A549 (cell line): ENCODE measurements at regions not wholly inside any gene's neighbourhood (a gene's known extent, or its start where the extent isn't known, plus 50 kb on each side); places are given as distances from the start of the nearest gene placed in this dataset.

Source experiments
- ATAC-seq, 2 experiments: fragments of 200-7000 bp in 1 of 2; fragments of >200 bp in 1 of 2; cut with Nextera tagmentation in 1 of 2; cut with Tn5 transposase in 1 of 2; 3 replicates each; pipeline versions ENCODE4 v1.8.0 to v1.9.1; 2018 to 2020; ENCODE audit warnings: mild to moderate bottlenecking in 1 of 2, moderate library complexity in 1 of 2
- CTCF ChIA-PET: fragments of 300-600 bp; sonication (Branson Sonifier 250); formaldehyde crosslinking; extraction: SDS; loops from one replicate; lab custom pipeline; 2021; ENCODE audit warnings: antibody characterized with exemption, inconsistent platforms; lab: Yijun Ruan, JAX
- POLR2A ChIA-PET: fragments of 350-600 bp; formaldehyde crosslinking; extraction: SDS; loops from one replicate; lab custom pipeline; 2021; ENCODE audit warnings: antibody characterized with exemption, inconsistent platforms; lab: Yijun Ruan, JAX
- DNase-seq, 2 experiments: peaks; one replicate each; pipeline versions ENCODE4 v3.0.0 to v3.0.0-alpha.2; 2011 to 2016; ENCODE audit warnings: low read depth in 1 of 2, low spot score in 1 of 2
- FAIRE-seq: peaks from 2 replicates; lab custom pipeline; 2011; peaks lifted over from hg19 to GRCh38; lab: Jason Lieb, UNC
- H3K27ac ChIP-seq, 2 experiments: fragments of >200 bp; sonication (Bioruptor Twin); formaldehyde crosslinking; 3 replicates each; pipeline ENCODE4 v1.5.1; 2016 to 2017
- H3K4me1 ChIP-seq: fragments of >200 bp; sonication (Bioruptor Twin); formaldehyde crosslinking; 3 replicates; pipeline ENCODE4 v1.6.1; 2016
- H3K4me2 ChIP-seq: fragments of >200 bp; sonication (Bioruptor Twin); formaldehyde crosslinking; 3 replicates; pipeline ENCODE4 v1.6.1; 2016
- H3K4me3 ChIP-seq: fragments of >200 bp; sonication (Bioruptor Twin); formaldehyde crosslinking; 3 replicates; pipeline ENCODE4 v1.5.1; 2016
- H3K9me3 ChIP-seq: fragments of >200 bp; sonication (Bioruptor Twin); formaldehyde crosslinking; 3 replicates; pipeline ENCODE4 v1.6.1; 2016
- BCL3 ChIP-seq: fragments of >200 bp; sonication (Bioruptor Twin); formaldehyde crosslinking; IDR thresholded peaks from 3 replicates; pipeline ENCODE4 v1.6.1; 2016
- BHLHE40 ChIP-seq: IDR thresholded peaks from 2 replicates; pipeline ENCODE4 v1.6.1; 2012; ENCODE audit warnings: low read depth, low read length, inconsistent platforms
- CTCF ChIP-seq: fragments of >200 bp; sonication (Bioruptor Twin); formaldehyde crosslinking; IDR thresholded peaks from 3 replicates; pipeline ENCODE4 v1.5.1; 2016
- E2F6 ChIP-seq: IDR thresholded peaks from 2 replicates; pipeline ENCODE4 v1.6.1; 2012; ENCODE audit warnings: low read depth, borderline replicate concordance
- ELK1 ChIP-seq: fragments of 150-350 bp; IDR thresholded peaks from 2 replicates; pipeline ENCODE4 v1.6.1; 2014; ENCODE audit warnings: low read depth, mild to moderate bottlenecking, low read length
- FOSL2 ChIP-seq, 2 experiments: fragments of 450-650 bp in 1 of 2; fragments of >200 bp in 1 of 2; sonication (Bioruptor Twin) in 1 of 2; formaldehyde crosslinking; IDR thresholded peaks; 2 replicates each; pipeline versions ENCODE4 v1.5.0 to v1.6.1; 2016 to 2020; ENCODE audit warnings: mild to moderate bottlenecking in 1 of 2, moderate library complexity in 1 of 2
- HES2 ChIP-seq: fragments of >200 bp; sonication (Bioruptor Twin); formaldehyde crosslinking; IDR thresholded peaks from 2 replicates; pipeline ENCODE4 v1.6.1; 2016
- HEYL ChIP-seq: fragments of 250-450 bp; sonication (Bioruptor Pico); IDR thresholded peaks from 2 replicates; pipeline ENCODE4 v1.8.0; 2021; ENCODE audit warnings: mild to moderate bottlenecking, moderate library complexity
- HOXB5 ChIP-seq: fragments of 250-450 bp; sonication (Bioruptor Pico); IDR thresholded peaks from 2 replicates; pipeline ENCODE4 v1.5.0; 2020; ENCODE audit warnings: mild to moderate bottlenecking, moderate library complexity
- MAFK ChIP-seq: fragments of 450-650 bp; IDR thresholded peaks from 2 replicates; pipeline ENCODE4 v1.6.1; 2014; ENCODE audit not compliant: partially characterized antibody
- MAZ ChIP-seq: fragments of 150-350 bp; IDR thresholded peaks from 2 replicates; pipeline ENCODE4 v1.6.1; 2014; ENCODE audit warnings: antibody characterized with exemption, low read depth, low read length, borderline replicate concordance
- NFE2L2 ChIP-seq: fragments of 150-350 bp; conservative IDR thresholded peaks from 2 replicates; pipeline ENCODE4 v1.6.1; 2014; ENCODE audit warnings: low read length
- POLR2AphosphoS2 ChIP-seq: conservative IDR thresholded peaks from 2 replicates; pipeline ENCODE4 v1.6.1; 2012; ENCODE audit warnings: low read length, improper control_type of control experiment, inconsistent platforms
- RAD21 ChIP-seq, 2 experiments: fragments of >200 bp in 1 of 2; sonication (Bioruptor Twin) in 1 of 2; formaldehyde crosslinking in 1 of 2; IDR thresholded peaks in 1 of 2; conservative IDR thresholded peaks in 1 of 2; 2 replicates in 1 of 2; 3 replicates in 1 of 2; pipeline ENCODE4 v1.6.1; 2012 to 2018; ENCODE audit warnings: inconsistent platforms in 1 of 2
- RARB ChIP-seq: fragments of 250-450 bp; sonication (Bioruptor Pico); IDR thresholded peaks from 2 replicates; pipeline ENCODE4 v1.8.0; 2021; ENCODE audit warnings: mild to moderate bottlenecking, moderate library complexity
- RNF2 ChIP-seq: fragments of 200-600 bp; sonication (generic); IDR thresholded peaks from 2 replicates; pipeline ENCODE4 v1.6.1; 2016; ENCODE audit warnings: low read depth, mild to moderate bottlenecking, antibody characterized with exemption, moderate library complexity, borderline replicate concordance
- SREBF2 ChIP-seq: fragments of 450-650 bp; IDR thresholded peaks from 2 replicates; pipeline ENCODE4 v1.6.1; 2014; ENCODE audit warnings: mild to moderate bottlenecking, moderate library complexity
- ZC3H11A ChIP-seq: fragments of 450-650 bp; IDR thresholded peaks from 2 replicates; pipeline ENCODE4 v1.6.1; 2014; ENCODE audit warnings: antibody characterized with exemption, mild to moderate bottlenecking
- ZFP36 ChIP-seq: fragments of 450-650 bp; IDR thresholded peaks from 2 replicates; pipeline ENCODE4 v1.6.1; 2014; ENCODE audit warnings: borderline replicate concordance; ENCODE audit not compliant: partially characterized antibody
- ZNF302 ChIP-seq: fragments of 250-450 bp; sonication (Bioruptor Pico); IDR thresholded peaks from 2 replicates; pipeline ENCODE4 v1.9.0; 2021; ENCODE audit warnings: inconsistent platforms, mild to moderate bottlenecking, moderate library complexity
- ZSCAN20 ChIP-seq: fragments of 250-450 bp; sonication (Bioruptor Pico); IDR thresholded peaks from 2 replicates; pipeline ENCODE4 v1.8.0; 2022; ENCODE audit warnings: mild to moderate bottlenecking, moderate library complexity
- WGBS: methylation state at CpG from one replicate; pipeline ENCODE4 v1.1.6; 2017; ENCODE audit errors: missing lambda C conversion rate; 5-methylcytosine and 5-hydroxymethylcytosine counted together

GRCh38 chr13:106049171-106049570, 486.3 kb downstream of the EFNB2 start:
- CTCF ChIA-PET: interaction anchor here (0.6 kb wide), 1 partner anchor 59 kb away, joined by 3 read pairs; no protein-coding TSS in a partner anchor
- WGBS: 79% methylated on average over 5 of the region's 5 CpGs
- DNase-seq: no peak
- H3K4me2 ChIP-seq: no peak overlapping the region
- TF ChIP-seq HEYL: no peak
- TF ChIP-seq CTCF: no peak
- no peak for TF ChIP-seq NFE2L2
- no peak for TF ChIP-seq FOSL2 (IDR thresholded peaks at IDR 0.05)
- TF ChIP-seq FOSL2 (CRISPR knock-in tag; IDR thresholded peaks at IDR 0.05): no peak
- TF ChIP-seq RARB (CRISPR knock-in tag): no peak
- no peak for TF ChIP-seq SREBF2
- no peak for TF ChIP-seq E2F6
- TF ChIP-seq MAZ: no peak
- no peak for TF ChIP-seq HOXB5 (CRISPR knock-in tag)
- no peak for TF ChIP-seq ELK1
- TF ChIP-seq RNF2: no peak
- TF ChIP-seq BHLHE40: no peak
- TF ChIP-seq HES2: no peak
- TF ChIP-seq RAD21 (conservative IDR thresholded peaks at IDR 0.05 in 1 of 2, IDR thresholded peaks at IDR 0.05 in 1 of 2): no peak
- TF ChIP-seq ZC3H11A: no peak
- TF ChIP-seq MAFK: no peak
- no peak for TF ChIP-seq ZNF302 (CRISPR knock-in tag)
- TF ChIP-seq ZSCAN20 (CRISPR knock-in tag): no peak
- no peak for TF ChIP-seq BCL3
- TF ChIP-seq POLR2AphosphoS2: no peak
- TF ChIP-seq, all 56 proteins: peak for 0
- H3K4me1 ChIP-seq: no peaks in the 10 kb centered on the region
- no peak overlapping the region for H3K4me3 ChIP-seq
- FAIRE-seq (no peak), ATAC-seq (no peak)
- H3K27ac ChIP-seq: no peak overlapping the region
- no peaks in the 10 kb centered on the region for H3K9me3 ChIP-seq
- POLR2A ChIA-PET: no interaction called here

- DNase-seq (no peak), ATAC-seq (no peak), FAIRE-seq (no peak)
- 29% methylated on average over 4 of the region's 4 CpGs for WGBS
- POLR2A ChIA-PET: no interaction called here
- H3K4me1 ChIP-seq: no peaks in the 10 kb centered on the region
- CTCF ChIA-PET: interaction anchor here (0.6 kb wide), 1 partner anchor 58 kb away, joined by 3 read pairs; no protein-coding TSS in a partner anchor
- no peak overlapping the region for H3K4me2 ChIP-seq
- H3K4me3 ChIP-seq: no peak overlapping the region
- H3K27ac ChIP-seq: no peak overlapping the region
- TF ChIP-seq ZC3H11A (no peak), ZFP36 (no peak), HEYL (no peak)
- H3K9me3 ChIP-seq: no peaks in the 10 kb centered on the region
Measured at GRCh38 chr13:106048386-106048785, 487.1 kb downstream of the EFNB2 start.
